Mesenchymal stem cell (in vitro differentiated cells and primary cell): ENCODE measurements at regions not wholly inside any gene's neighbourhood (a gene's known extent, or its start where the extent isn't known, plus 50 kb on each side); places are given as distances from the start of the nearest gene placed in this dataset.

Source experiments
- DNase-seq: peaks from one replicate; pipeline ENCODE4 v3.0.0-alpha.2; 2013
- H2AFZ ChIP-seq: one replicate; pipeline ENCODE4 v1.6.1; 2013; ENCODE audit warnings: low read depth, mild to moderate bottlenecking, control low read depth, inconsistent platforms, low read length, moderate library complexity
- H2AK5ac ChIP-seq: 2 replicates; pipeline ENCODE4 v1.6.1; 2013; ENCODE audit warnings: low read length, moderate library complexity, mild to moderate bottlenecking, inconsistent platforms; ENCODE audit not compliant: severe bottlenecking
- H2BK120ac ChIP-seq: one replicate; pipeline ENCODE4 v1.6.1; 2013; ENCODE audit warnings: low read depth, mild to moderate bottlenecking, inconsistent platforms, low read length, moderate library complexity
- H2BK12ac ChIP-seq, 2 experiments: one replicate each; pipeline ENCODE4 v1.6.1; 2013; ENCODE audit warnings: inconsistent platforms in 2 of 2, low read length in 2 of 2, mild to moderate bottlenecking in 2 of 2, moderate library complexity in 2 of 2, control low read depth in 1 of 2
- H2BK15ac ChIP-seq: one replicate; pipeline ENCODE4 v1.6.1; 2013; ENCODE audit warnings: mild to moderate bottlenecking, low read depth, inconsistent platforms; ENCODE audit not compliant: poor library complexity, severe bottlenecking
- H2BK5ac ChIP-seq: 2 replicates; pipeline ENCODE4 v1.6.1; 2013; ENCODE audit warnings: low read depth, mild to moderate bottlenecking, low read length, control low read depth, inconsistent platforms; ENCODE audit not compliant: poor library complexity, severe bottlenecking
- H3K14ac ChIP-seq, 2 experiments: one replicate each; pipeline ENCODE4 v1.6.1; 2013; ENCODE audit warnings: inconsistent platforms in 2 of 2, low read length in 2 of 2, control low read depth in 1 of 2, mild to moderate bottlenecking in 1 of 2, moderate library complexity in 1 of 2
- H3K18ac ChIP-seq, 2 experiments: one replicate each; pipeline ENCODE4 v1.6.1; 2013; ENCODE audit warnings: inconsistent platforms in 2 of 2, low read length in 2 of 2, control low read depth in 1 of 2, low read depth in 1 of 2, mild to moderate bottlenecking in 1 of 2
- H3K23ac ChIP-seq, 2 experiments: one replicate each; pipeline ENCODE4 v1.6.1; 2013; ENCODE audit warnings: inconsistent platforms in 2 of 2, low read length in 2 of 2, mild to moderate bottlenecking in 2 of 2, moderate library complexity in 2 of 2, control low read depth in 1 of 2
- H3K27ac ChIP-seq: 2 replicates; pipeline ENCODE4 v1.5.1; 2013; ENCODE audit warnings: mild to moderate bottlenecking, moderate library complexity, low read length, control low read depth, inconsistent platforms; ENCODE audit not compliant: poor library complexity, severe bottlenecking
- H3K27me3 ChIP-seq, 2 experiments: 2 replicates each; pipeline versions ENCODE4 v1.6.1 to v1.7.0; 2013; ENCODE audit warnings: low read length in 2 of 2, mild to moderate bottlenecking in 2 of 2, moderate library complexity in 2 of 2, control low read depth in 1 of 2, inconsistent platforms in 1 of 2; ENCODE audit not compliant: control insufficient read depth in 1 of 2, insufficient read depth in 1 of 2
- H3K36me3 ChIP-seq, 2 experiments: 2 replicates each; pipeline versions ENCODE4 v1.6.1 to v1.7.0; 2013; ENCODE audit warnings: low read length in 2 of 2, control low read depth in 1 of 2, inconsistent platforms in 1 of 2, low read depth in 1 of 2, mild to moderate bottlenecking in 1 of 2; ENCODE audit not compliant: insufficient read depth in 2 of 2, control insufficient read depth in 1 of 2
- H3K4ac ChIP-seq, 2 experiments: one replicate each; pipeline ENCODE4 v1.6.1; 2013; ENCODE audit warnings: inconsistent platforms in 2 of 2, low read length in 2 of 2, mild to moderate bottlenecking in 2 of 2, moderate library complexity in 2 of 2, control low read depth in 1 of 2, low read depth in 1 of 2
- H3K4me1 ChIP-seq: 2 replicates; pipeline ENCODE4 v1.6.1; 2013; ENCODE audit warnings: low read depth, low read length, control low read depth; ENCODE audit not compliant: control insufficient read depth, insufficient read depth
- H3K4me2 ChIP-seq: 2 replicates; pipeline ENCODE4 v1.6.1; 2013; ENCODE audit warnings: low read length, mild to moderate bottlenecking, inconsistent platforms; ENCODE audit not compliant: poor library complexity, severe bottlenecking
- H3K4me3 ChIP-seq, 2 experiments: 2 replicates each; pipeline versions ENCODE4 v1.5.1 to v1.7.0; 2013; ENCODE audit warnings: low read length in 2 of 2, mild to moderate bottlenecking in 2 of 2, control low read depth in 1 of 2, low read depth in 1 of 2; ENCODE audit not compliant: insufficient read depth in 1 of 2
- H3K79me1 ChIP-seq: replicated peaks from 2 replicates; pipeline ENCODE4 v1.6.1; 2013; ENCODE audit warnings: mild to moderate bottlenecking, control low read depth, low read length, inconsistent platforms; ENCODE audit not compliant: poor library complexity, severe bottlenecking
- H3K9ac ChIP-seq: 2 replicates; pipeline ENCODE4 v1.7.0; 2013; ENCODE audit warnings: mild to moderate bottlenecking, low read length, moderate library complexity
- H3K9me3 ChIP-seq: 2 replicates; pipeline ENCODE4 v1.7.0; 2013; ENCODE audit warnings: mild to moderate bottlenecking, low read length; ENCODE audit not compliant: control insufficient read depth
- H4K8ac ChIP-seq: one replicate; pipeline ENCODE4 v1.6.1; 2013; ENCODE audit warnings: inconsistent platforms, mild to moderate bottlenecking, low read length, moderate library complexity
- H4K91ac ChIP-seq: one replicate; pipeline ENCODE4 v1.6.1; 2013; ENCODE audit warnings: mild to moderate bottlenecking, low read length, inconsistent platforms
- WGBS: methylation state at CpG from one replicate; pipeline ENCODE4 v1.1.7; 2013; ENCODE audit warnings: mixed read lengths; 5-methylcytosine and 5-hydroxymethylcytosine counted together

- 68% methylated on average over 3 of the region's 3 CpGs for WGBS
- no peak overlapping the region for H3K14ac ChIP-seq
These were observed 143.1 kb upstream of the KLF6 start for GRCh38 chr10:3928078-3928477.

GRCh38 chr10:3926675-3927525 is 141.9 kb upstream of the KLF6 start:
- H3K18ac ChIP-seq = no peak overlapping the region
- no peak overlapping the region for H3K4ac ChIP-seq
- H2AFZ ChIP-seq = no peak overlapping the region
- no peaks in the 10 kb centered on the region for H3K79me1 ChIP-seq
- WGBS = 73% methylated on average over 16 of the region's 18 CpGs
- no peak overlapping the region for H3K14ac ChIP-seq
- H3K4me3 ChIP-seq = no peak overlapping the region
- no peak overlapping the region for H3K23ac ChIP-seq
- no peaks in the 10 kb centered on the region for H3K27me3 ChIP-seq
- no peak overlapping the region for H3K4me2 ChIP-seq
- DNase-seq = no peak
- no peaks in the 10 kb centered on the region for H3K36me3 ChIP-seq
- H2BK120ac ChIP-seq = no peak overlapping the region
- H3K27ac ChIP-seq = no peak overlapping the region
- no peak overlapping the region for H4K91ac ChIP-seq
- no peak overlapping the region for H2BK15ac ChIP-seq
- no peak overlapping the region for H4K8ac ChIP-seq
- H2AK5ac ChIP-seq = no peak overlapping the region
- peak overlapping the region in 1 of 2 experiments; percentile 67 for H2BK12ac ChIP-seq
- H2BK5ac ChIP-seq = no peak overlapping the region
- no peaks in the 10 kb centered on the region for H3K4me1 ChIP-seq
- no peaks in the 10 kb centered on the region for H3K9me3 ChIP-seq
- no peak overlapping the region for H3K9ac ChIP-seq

More at GRCh38 chr10:3928078-3928477, 143.1 kb upstream of the KLF6 start:
- Histone ChIP-seq H3K9ac (no peak overlapping the region), H3K23ac (no peak overlapping the region), H3K4me2 (no peak overlapping the region), H3K36me3 (no peaks in the 10 kb centered on the region), H3K18ac (no peak overlapping the region), H2BK15ac (no peak overlapping the region), H3K79me1 (no peaks in the 10 kb centered on the region), H2AK5ac (no peak overlapping the region), H3K27ac (no peak overlapping the region), H3K4ac (no peak overlapping the region), H2AFZ (no peak overlapping the region), H3K4me3 (no peak overlapping the region), H3K9me3 (no peaks in the 10 kb centered on the region), H4K91ac (no peak overlapping the region), H2BK5ac (no peak overlapping the region), H3K4me1 (no peaks in the 10 kb centered on the region), H2BK120ac (no peak overlapping the region), H3K27me3 (no peaks in the 10 kb centered on the region), H2BK12ac (no peak overlapping the region), H4K8ac (no peak overlapping the region)
- DNase-seq = no peak

- Histone ChIP-seq H2AK5ac (no peak overlapping the region), H3K4me3 (no peak overlapping the region), H4K91ac (no peak overlapping the region), H3K23ac (no peak overlapping the region), H4K8ac (no peak overlapping the region), H3K14ac (no peak overlapping the region), H3K4me2 (no peak overlapping the region), H3K27ac (no peak overlapping the region), H3K36me3 (no peaks in the 10 kb centered on the region), H2BK5ac (no peak overlapping the region), H3K4ac (no peak overlapping the region), H2BK120ac (no peak overlapping the region), H3K9ac (no peak overlapping the region), H3K9me3 (no peaks in the 10 kb centered on the region), H3K18ac (no peak overlapping the region), H2BK12ac (no peak overlapping the region), H2BK15ac (no peak overlapping the region), H3K27me3 (no peaks in the 10 kb centered on the region), H2AFZ (no peak overlapping the region), H3K4me1 (no peaks in the 10 kb centered on the region), H3K79me1 (no peaks in the 10 kb centered on the region)
- 94% methylated on average over 3 of the region's 4 CpGs for WGBS
- DNase-seq = no peak
These were observed 141.2 kb upstream of the KLF6 start for GRCh38 chr10:3926258-3926657.

- Histone ChIP-seq H3K23ac (no peak overlapping the region), H3K4me1 (no peaks in the 10 kb centered on the region), H3K79me1 (no peaks in the 10 kb centered on the region), H3K18ac (peak overlapping the region in 1 of 2 experiments; percentile 7), H3K9ac (no peak overlapping the region), H3K36me3 (no peaks in the 10 kb centered on the region), H2BK15ac (no peak overlapping the region), H2BK5ac (no peak overlapping the region), H2BK12ac (peak overlapping the region; percentile 44 to 70), H3K4me2 (no peak overlapping the region), H2AFZ (no peak overlapping the region), H2BK120ac (no peak overlapping the region), H3K4ac (no peak overlapping the region), H4K8ac (no peak overlapping the region), H4K91ac (no peak overlapping the region), H3K27ac (no peak overlapping the region), H3K9me3 (no peaks in the 10 kb centered on the region), H3K27me3 (no peaks in the 10 kb centered on the region), H2AK5ac (no peak overlapping the region), H3K4me3 (no peak overlapping the region), H3K14ac (no peak overlapping the region)
- no peak for DNase-seq
- 94% methylated on average over 4 of the region's 4 CpGs for WGBS
These were observed 140.2 kb upstream of the KLF6 start for GRCh38 chr10:3925184-3925583.
